Activated naive CD8-positive, alpha-beta T cell treated with anti-CD3 and anti-CD28 coated beads, Interleukin-2, amount 50 U/mL, for 24 hours (primary cell): ENCODE measurements at regions not wholly inside any gene's neighbourhood (a gene's known extent, or its start where the extent isn't known, plus 50 kb on each side); places are given as distances from the start of the nearest gene placed in this dataset.

Experiments used
- ATAC-seq: fragments of 150-1000 bp; cut with Tn5 transposase; one replicate; pipeline ENCODE4 v1.10.0; 2021
- DNase-seq: peaks from one replicate; pipeline ENCODE4 v3.0.0; 2021
- H3K27ac Mint-ChIP-seq: one replicate; pipeline ENCODE4 v1.8.0; 2021; ENCODE audit warnings: mild to moderate bottlenecking, mixed read lengths
- H3K27me3 Mint-ChIP-seq: one replicate; pipeline ENCODE4 v1.8.0; 2021; ENCODE audit warnings: mixed read lengths
- H3K36me3 Mint-ChIP-seq: one replicate; pipeline ENCODE4 v1.8.0; 2021; ENCODE audit warnings: low read depth, mixed read lengths
- H3K4me1 Mint-ChIP-seq: one replicate; pipeline ENCODE4 v1.8.0; 2021; ENCODE audit warnings: mixed read lengths
- H3K4me3 Mint-ChIP-seq: one replicate; pipeline ENCODE4 v1.8.0; 2021; ENCODE audit warnings: mild to moderate bottlenecking, moderate library complexity, mixed read lengths
- H3K9me3 Mint-ChIP-seq: one replicate; pipeline ENCODE4 v1.8.0; 2021; ENCODE audit warnings: mixed read lengths

- no peak overlapping the region for H3K27ac Mint-ChIP-seq
- no peaks in the 10 kb centered on the region for H3K27me3 Mint-ChIP-seq
These were observed 1496.1 kb downstream of the OTOL1 start for GRCh38 chr3:162992741-162993140.

DNA sequence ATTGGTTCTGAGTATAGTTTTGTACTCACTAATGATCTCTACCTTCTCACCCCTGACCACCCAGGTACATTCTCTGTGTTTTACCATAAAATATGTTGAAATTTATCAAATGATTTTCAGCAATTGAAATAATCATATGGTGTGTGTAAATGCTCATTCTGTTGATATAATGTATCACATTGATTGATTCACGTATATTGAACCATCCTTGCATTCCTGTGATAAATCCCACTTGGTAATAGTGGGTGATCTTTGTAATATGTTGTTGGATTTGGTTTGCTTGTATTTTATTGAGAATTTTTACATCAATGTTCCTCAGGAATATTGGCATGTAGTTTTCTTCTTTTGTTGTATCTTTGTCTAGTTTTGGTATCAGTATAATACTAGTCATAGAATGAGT, 1497.6 kb downstream of the OTOL1 start:
- ATAC-seq, result no peak
- Mint-ChIP-seq H3K36me3 (no peaks in the 10 kb centered on the region), H3K27me3 (no peaks in the 10 kb centered on the region), H3K4me1 (no peaks in the 10 kb centered on the region), H3K4me3 (no peak overlapping the region), H3K27ac (no peak overlapping the region), H3K9me3 (peaks cover 20% of the 10 kb centered on the region)
- DNase-seq, result no peak

More at GRCh38 chr3:162992741-162993140, 1496.1 kb downstream of the OTOL1 start:
- ATAC-seq (no peak), DNase-seq (no peak)
- Mint-ChIP-seq H3K4me3 (no peak overlapping the region), H3K36me3 (no peaks in the 10 kb centered on the region), H3K4me1 (no peaks in the 10 kb centered on the region), H3K9me3 (peaks cover 23% of the 10 kb centered on the region)

- Mint-ChIP-seq H3K27ac (no peak overlapping the region), H3K9me3 (peaks cover 20% of the 10 kb centered on the region), H3K4me1 (no peaks in the 10 kb centered on the region), H3K36me3 (no peaks in the 10 kb centered on the region), H3K27me3 (no peaks in the 10 kb centered on the region), H3K4me3 (no peak overlapping the region)
- no peak for ATAC-seq
- DNase-seq, result no peak
These were observed 1499.8 kb downstream of the OTOL1 start for GRCh38 chr3:162996368-162996767.

DNA sequence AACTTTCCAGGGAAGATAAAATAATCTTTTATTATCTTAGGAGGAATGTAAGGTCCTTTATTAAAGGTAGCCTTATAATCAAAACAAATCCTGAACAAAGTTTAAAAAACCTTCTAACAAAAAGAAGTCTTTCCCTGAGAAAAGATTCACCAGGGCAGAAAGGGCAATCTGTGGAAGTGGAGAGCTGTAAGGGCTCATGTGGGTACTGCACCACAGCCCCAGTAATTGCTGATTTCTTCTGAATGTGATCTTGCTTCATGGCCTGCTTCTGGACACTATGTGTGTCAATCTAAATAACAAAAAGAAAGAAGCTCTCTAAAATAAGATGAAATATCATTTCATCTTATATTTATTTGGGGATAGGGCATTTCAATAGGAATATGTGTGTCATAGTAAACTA, 1501.6 kb downstream of the OTOL1 start:
- no peaks in the 10 kb centered on the region for H3K27me3 Mint-ChIP-seq
- H3K4me1 Mint-ChIP-seq, result no peaks in the 10 kb centered on the region
- no peak overlapping the region for H3K4me3 Mint-ChIP-seq
- ATAC-seq, result no peak
- H3K27ac Mint-ChIP-seq, result no peak overlapping the region
- H3K36me3 Mint-ChIP-seq, result no peaks in the 10 kb centered on the region
- peaks cover 13% of the 10 kb centered on the region for H3K9me3 Mint-ChIP-seq
- no peak for DNase-seq

GRCh38 chr3:163011596-163011995, 1515.0 kb downstream of the OTOL1 start:
- H3K27me3 Mint-ChIP-seq, result no peaks in the 10 kb centered on the region
- H3K36me3 Mint-ChIP-seq, result no peaks in the 10 kb centered on the region
- DNase-seq (no peak), ATAC-seq (no peak)
- no peak overlapping the region for H3K27ac Mint-ChIP-seq
- no peaks in the 10 kb centered on the region for H3K4me1 Mint-ChIP-seq
- peaks cover 9% of the 10 kb centered on the region for H3K9me3 Mint-ChIP-seq
- no peak overlapping the region for H3K4me3 Mint-ChIP-seq

- no peaks in the 10 kb centered on the region for H3K4me1 Mint-ChIP-seq
- no peaks in the 10 kb centered on the region for H3K36me3 Mint-ChIP-seq
- no peak overlapping the region for H3K27ac Mint-ChIP-seq
- no peak for DNase-seq
- H3K27me3 Mint-ChIP-seq, result no peaks in the 10 kb centered on the region
- no peak overlapping the region for H3K4me3 Mint-ChIP-seq
- H3K9me3 Mint-ChIP-seq, result peaks cover 11% of the 10 kb centered on the region
- ATAC-seq, result no peak
These were observed 1519.6 kb downstream of the OTOL1 start for GRCh38 chr3:163016251-163016650.

DNA sequence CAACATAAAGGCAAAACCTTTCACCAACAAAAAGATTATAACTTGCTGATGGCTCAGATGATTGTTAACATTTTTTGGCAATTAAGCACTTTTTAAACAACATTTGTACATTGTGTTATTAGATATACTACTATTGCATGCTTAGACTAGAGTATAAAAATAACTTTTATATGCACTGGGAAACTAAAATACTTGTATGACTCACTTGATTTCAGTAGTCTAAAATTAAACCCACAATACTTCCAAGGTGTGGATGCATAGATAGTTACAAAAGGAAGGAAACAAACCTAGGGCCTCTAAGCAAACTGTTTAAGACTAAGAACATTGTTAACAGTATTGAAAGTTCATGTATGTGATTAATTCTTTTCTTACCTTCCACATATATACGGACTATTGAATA, 1521.5 kb downstream of the OTOL1 start:
- no peaks in the 10 kb centered on the region for H3K4me1 Mint-ChIP-seq
- no peak for DNase-seq
- H3K36me3 Mint-ChIP-seq, result no peaks in the 10 kb centered on the region
- no peak overlapping the region for H3K4me3 Mint-ChIP-seq
- ATAC-seq, result no peak
- peaks cover 11% of the 10 kb centered on the region for H3K9me3 Mint-ChIP-seq
- no peaks in the 10 kb centered on the region for H3K27me3 Mint-ChIP-seq
- no peak overlapping the region for H3K27ac Mint-ChIP-seq

- no peak for DNase-seq
- Mint-ChIP-seq H3K4me3 (no peak overlapping the region), H3K4me1 (no peaks in the 10 kb centered on the region), H3K36me3 (no peaks in the 10 kb centered on the region), H3K27ac (no peak overlapping the region), H3K27me3 (no peaks in the 10 kb centered on the region), H3K9me3 (peaks cover 11% of the 10 kb centered on the region)
- ATAC-seq, result no peak
These were observed 1522.1 kb downstream of the OTOL1 start for GRCh38 chr3:163018664-163019063.

DNA sequence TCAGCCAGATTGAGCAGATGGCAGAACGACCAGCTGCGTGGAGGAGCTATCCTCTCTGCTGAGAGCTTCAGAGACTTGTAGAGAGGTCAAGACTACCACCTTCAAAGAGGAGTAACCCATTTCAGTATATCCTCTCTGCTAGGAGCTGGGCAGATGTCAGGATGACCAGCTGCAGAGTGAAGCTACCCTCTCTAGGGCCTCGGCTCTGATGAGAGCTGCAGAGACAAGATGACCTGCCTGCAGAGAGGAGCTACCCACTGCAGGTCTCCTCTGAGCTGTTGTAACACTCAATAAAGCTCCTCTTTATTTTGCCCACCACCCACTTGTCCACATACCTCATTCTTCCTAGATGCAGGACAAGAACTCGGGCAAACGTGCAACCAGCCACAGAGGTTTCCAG, 1522.7 kb downstream of the OTOL1 start:
- Mint-ChIP-seq H3K27ac (no peak overlapping the region), H3K9me3 (peaks cover 11% of the 10 kb centered on the region), H3K4me1 (no peaks in the 10 kb centered on the region), H3K36me3 (no peaks in the 10 kb centered on the region), H3K4me3 (no peak overlapping the region), H3K27me3 (no peaks in the 10 kb centered on the region)
- ATAC-seq (no peak), DNase-seq (no peak)

DNA sequence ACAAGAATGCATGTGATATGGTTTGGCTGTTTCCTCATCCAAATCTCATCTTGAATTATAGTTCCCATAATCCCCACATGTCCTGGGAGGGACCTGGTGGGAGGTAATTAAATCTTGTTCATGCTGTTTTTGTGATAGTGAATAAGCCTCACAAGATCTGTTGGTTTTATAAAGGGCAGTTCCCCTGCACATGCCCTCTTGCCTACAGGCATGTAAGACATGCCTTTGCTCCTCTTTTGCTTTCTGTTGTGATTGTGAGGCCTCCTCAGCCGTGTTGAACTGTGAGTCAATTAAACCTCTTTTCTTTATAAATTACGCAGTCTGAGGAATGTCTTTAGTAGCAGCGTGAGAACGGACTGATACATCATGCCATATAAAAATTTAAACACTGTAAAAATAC, 1537.0 kb downstream of the OTOL1 start:
- Mint-ChIP-seq H3K36me3 (no peaks in the 10 kb centered on the region), H3K4me1 (no peaks in the 10 kb centered on the region)

GRCh38 chr3:163039636-163040035, 1543.0 kb downstream of the OTOL1 start:
- no peaks in the 10 kb centered on the region for H3K36me3 Mint-ChIP-seq
- H3K27ac Mint-ChIP-seq, result no peak overlapping the region
- no peak for ATAC-seq
- DNase-seq, result no peak
- H3K9me3 Mint-ChIP-seq, result peaks cover 8% of the 10 kb centered on the region
- no peaks in the 10 kb centered on the region for H3K27me3 Mint-ChIP-seq
- H3K4me3 Mint-ChIP-seq, result no peak overlapping the region
- no peaks in the 10 kb centered on the region for H3K4me1 Mint-ChIP-seq

More for the DNA sequence above, 1537.0 kb downstream of the OTOL1 start:
- ATAC-seq (no peak), DNase-seq (no peak)
- H3K27me3 Mint-ChIP-seq, result no peaks in the 10 kb centered on the region
- no peak overlapping the region for H3K27ac Mint-ChIP-seq
- H3K4me3 Mint-ChIP-seq, result no peak overlapping the region
- peaks cover 4% of the 10 kb centered on the region for H3K9me3 Mint-ChIP-seq

DNA sequence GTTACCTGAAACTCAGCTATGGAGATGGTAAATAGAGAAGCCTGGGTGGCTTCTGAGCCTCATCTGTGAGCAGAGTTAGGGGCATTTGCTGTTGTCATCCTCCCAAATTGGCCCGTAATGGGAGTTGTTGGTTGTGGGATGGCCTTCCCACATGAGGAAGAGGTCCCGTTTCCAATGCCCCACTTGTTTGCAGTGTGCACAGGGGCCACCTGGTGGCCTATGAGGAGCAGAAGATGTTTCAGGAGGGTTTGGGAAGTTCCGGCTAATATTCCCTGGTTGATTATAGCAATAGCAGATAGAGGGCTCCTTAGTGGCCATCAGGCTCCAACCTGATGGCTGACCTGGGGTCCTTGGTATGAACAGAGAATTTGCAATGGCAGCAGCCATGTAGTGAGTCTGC, 1546.5 kb downstream of the OTOL1 start:
- ATAC-seq (no peak), DNase-seq (no peak)
- H3K27me3 Mint-ChIP-seq, result no peaks in the 10 kb centered on the region
- H3K4me3 Mint-ChIP-seq, result no peak overlapping the region
- peaks cover 5% of the 10 kb centered on the region for H3K9me3 Mint-ChIP-seq
- no peaks in the 10 kb centered on the region for H3K4me1 Mint-ChIP-seq
- H3K27ac Mint-ChIP-seq, result no peak overlapping the region
- H3K36me3 Mint-ChIP-seq, result no peaks in the 10 kb centered on the region

DNA sequence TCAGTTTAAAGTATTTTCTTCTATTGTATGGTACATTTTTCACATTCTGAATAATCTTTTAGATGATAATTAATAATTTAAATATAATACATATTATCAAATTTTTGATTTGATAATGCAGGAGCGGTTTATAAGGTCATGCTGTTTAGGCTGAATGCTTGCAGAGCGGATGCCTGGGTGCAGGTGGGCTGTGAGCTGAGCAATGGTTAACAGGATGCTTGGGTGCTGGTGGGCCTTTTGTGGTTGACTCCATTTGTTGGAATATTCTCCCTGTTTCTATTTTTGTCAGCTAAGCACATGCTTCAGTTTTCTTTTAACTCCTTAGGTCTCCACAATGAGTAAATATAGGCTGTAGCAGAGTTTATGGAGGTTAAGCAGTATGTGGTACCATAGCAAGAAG, 1549.3 kb downstream of the OTOL1 start:
- no peak overlapping the region for H3K27ac Mint-ChIP-seq
- H3K9me3 Mint-ChIP-seq, result peaks cover 5% of the 10 kb centered on the region
- H3K36me3 Mint-ChIP-seq, result no peaks in the 10 kb centered on the region
- H3K4me3 Mint-ChIP-seq, result no peak overlapping the region
- H3K4me1 Mint-ChIP-seq, result no peaks in the 10 kb centered on the region
- DNase-seq, result no peak
- no peak for ATAC-seq
- no peaks in the 10 kb centered on the region for H3K27me3 Mint-ChIP-seq

DNA sequence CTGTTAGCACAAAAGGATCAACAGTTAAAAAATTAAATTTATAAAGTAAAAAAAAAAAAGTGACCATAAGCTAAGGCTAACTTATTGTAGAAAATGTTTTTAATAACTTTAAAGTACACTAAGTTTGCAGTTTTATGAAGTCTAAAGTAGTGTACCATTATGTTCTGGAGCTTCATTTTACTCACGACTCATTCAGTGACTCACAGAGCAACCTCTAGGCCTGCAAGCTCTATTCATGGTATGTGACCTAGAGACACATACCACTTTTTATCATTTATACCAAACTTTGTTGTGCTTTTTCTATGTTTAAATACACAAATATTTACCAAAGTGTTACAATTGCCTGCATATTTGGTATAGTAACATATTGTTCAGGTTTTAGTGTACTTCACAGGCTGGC, 1552.3 kb downstream of the OTOL1 start:
- H3K4me1 Mint-ChIP-seq, result no peaks in the 10 kb centered on the region
- H3K4me3 Mint-ChIP-seq, result no peak overlapping the region
- DNase-seq, result no peak
- no peaks in the 10 kb centered on the region for H3K36me3 Mint-ChIP-seq
- no peaks in the 10 kb centered on the region for H3K9me3 Mint-ChIP-seq
- H3K27ac Mint-ChIP-seq, result no peak overlapping the region
- no peak for ATAC-seq
- H3K27me3 Mint-ChIP-seq, result no peaks in the 10 kb centered on the region

- DNase-seq (peak; percentile 30), ATAC-seq (no peak)
- H3K27me3 Mint-ChIP-seq, result no peaks in the 10 kb centered on the region
- H3K4me3 Mint-ChIP-seq, result no peak overlapping the region
- H3K36me3 Mint-ChIP-seq, result no peaks in the 10 kb centered on the region
- no peaks in the 10 kb centered on the region for H3K4me1 Mint-ChIP-seq
- H3K27ac Mint-ChIP-seq, result no peak overlapping the region
- H3K9me3 Mint-ChIP-seq, result no peaks in the 10 kb centered on the region
These were observed 1560.4 kb downstream of the OTOL1 start for GRCh38 chr3:163056874-163057497.
